Activated CD4-positive, CD25-positive, alpha-beta regulatory T cell treated with anti-CD3 and anti-CD28 coated beads, Interleukin-2, amount 50 U/mL, for 72 hours (primary cell): ENCODE measurements at regions not wholly inside any gene's neighbourhood (a gene's known extent, or its start where the extent isn't known, plus 50 kb on each side); places are given as distances from the start of the nearest gene placed in this dataset.

ENCODE experiments used
- DNase-seq: peaks from one replicate; pipeline ENCODE4 v3.0.0; 2021

DNA sequence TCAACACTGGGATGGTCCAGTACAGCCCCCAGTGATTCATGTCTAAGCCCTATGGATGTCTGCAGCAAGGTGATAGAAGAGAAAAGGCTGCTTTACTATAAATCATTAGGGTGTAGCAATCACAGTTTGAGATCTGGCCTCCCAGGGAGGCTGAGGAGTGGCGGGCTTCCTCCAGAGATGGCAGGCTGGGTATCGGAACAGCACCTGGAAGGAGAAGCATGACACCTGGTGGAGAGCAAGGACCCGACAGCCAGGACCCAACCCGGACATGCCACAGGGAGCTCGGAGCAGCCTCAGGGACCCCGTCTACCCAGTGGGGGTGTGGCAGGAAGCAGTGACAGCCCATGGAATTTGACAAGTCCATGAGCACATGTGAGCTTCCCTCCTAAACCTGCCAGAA, 114.8 kb upstream of the CD93 start:
- DNase-seq, result no peak

DNA sequence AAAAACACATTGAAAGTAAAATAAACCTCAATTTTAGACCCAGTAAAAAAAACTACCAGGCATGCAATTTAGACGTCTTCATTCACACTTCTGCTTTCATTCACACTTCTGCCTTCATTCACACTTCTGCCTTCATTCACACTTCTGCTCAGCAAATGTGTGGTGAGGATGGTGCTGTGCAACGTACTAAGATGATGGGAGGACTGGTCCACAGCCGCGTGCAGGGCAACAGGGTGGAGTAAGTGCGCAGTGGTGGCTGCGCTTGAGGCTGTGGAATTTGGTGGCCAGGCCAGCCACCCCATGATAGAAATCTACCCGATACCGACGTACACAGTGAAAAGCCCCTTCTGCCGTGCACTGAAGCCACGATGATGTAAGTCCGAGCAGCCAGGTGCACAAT, 114.3 kb upstream of the CD93 start:
- DNase-seq, result no peak

DNA sequence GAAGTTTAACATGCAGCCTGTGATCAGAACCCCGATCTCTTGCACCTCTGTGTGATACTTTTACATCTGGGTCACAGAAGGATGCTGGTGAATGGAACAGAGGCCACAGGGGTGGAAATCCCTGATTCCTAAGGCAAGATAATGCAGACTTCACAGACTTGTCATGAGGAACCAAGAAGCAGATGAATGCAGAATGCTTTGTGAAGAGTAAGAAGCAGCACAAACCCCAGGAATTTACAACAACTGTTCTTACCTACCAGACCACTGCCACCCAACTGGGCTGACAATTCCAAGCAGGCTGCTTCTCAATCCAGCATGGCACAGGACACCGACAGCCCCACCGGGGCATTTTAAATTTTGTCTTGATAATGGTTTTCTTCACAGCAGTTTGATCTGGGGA, 113.2 kb upstream of the CD93 start:
- DNase-seq, result no peak

DNA sequence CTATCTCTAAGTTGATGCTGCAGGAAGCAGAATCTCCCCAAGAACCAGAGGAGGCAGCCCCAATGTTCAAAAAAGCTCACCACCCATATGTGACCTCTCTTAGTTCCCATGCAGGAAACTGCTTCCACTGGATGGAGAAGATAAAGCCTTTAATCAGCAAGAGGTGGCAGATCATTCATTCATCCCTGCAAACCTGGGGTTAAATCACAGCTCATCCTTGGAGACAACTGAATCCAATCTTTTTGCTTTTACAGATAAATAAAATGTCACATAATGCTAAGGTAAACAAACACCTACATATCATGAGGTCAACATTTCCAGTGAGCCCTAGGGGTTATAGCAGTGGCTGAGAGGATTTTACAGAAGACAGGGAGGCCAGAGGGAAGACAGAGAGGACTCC, 112.7 kb upstream of the CD93 start:
- DNase-seq, result no peak

DNA sequence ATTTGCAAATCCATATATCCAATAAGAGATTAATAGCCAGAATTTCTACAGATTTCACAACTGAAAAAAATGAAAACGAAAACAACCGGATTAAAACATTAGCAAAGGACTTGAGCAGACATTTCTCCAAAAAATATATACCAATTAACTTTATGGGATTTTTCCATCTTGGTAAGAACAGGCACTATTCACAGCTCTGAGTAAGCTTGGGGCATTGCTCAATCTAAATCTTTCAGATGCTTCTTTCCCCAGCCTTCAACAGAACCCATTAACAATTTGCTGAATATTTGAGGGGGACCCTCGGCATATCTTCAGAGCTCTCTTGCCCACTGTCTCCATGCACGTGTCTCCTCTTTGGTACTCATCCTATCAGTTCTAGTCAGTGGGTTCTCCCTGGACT, 111.7 kb upstream of the CD93 start:
- no peak for DNase-seq

DNA sequence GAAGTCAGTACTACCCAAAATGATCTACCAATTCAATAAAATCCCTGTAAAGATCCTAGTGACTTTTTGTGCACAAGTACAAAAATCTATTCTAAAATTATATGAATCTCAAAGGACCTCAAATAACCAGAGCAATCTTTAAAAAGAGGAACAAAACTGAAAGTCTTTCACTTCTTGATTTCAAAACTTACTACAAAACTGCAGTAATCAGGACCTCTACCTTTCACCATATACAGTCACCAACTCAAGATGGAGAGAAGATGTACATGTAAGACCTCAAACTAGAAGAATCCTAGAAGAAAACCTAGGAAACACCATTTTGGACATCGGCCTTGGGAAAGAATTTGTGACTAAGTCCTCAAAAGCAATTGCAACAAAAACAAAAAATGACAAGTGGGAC, 109.5 kb upstream of the CD93 start:
- no peak for DNase-seq

DNA sequence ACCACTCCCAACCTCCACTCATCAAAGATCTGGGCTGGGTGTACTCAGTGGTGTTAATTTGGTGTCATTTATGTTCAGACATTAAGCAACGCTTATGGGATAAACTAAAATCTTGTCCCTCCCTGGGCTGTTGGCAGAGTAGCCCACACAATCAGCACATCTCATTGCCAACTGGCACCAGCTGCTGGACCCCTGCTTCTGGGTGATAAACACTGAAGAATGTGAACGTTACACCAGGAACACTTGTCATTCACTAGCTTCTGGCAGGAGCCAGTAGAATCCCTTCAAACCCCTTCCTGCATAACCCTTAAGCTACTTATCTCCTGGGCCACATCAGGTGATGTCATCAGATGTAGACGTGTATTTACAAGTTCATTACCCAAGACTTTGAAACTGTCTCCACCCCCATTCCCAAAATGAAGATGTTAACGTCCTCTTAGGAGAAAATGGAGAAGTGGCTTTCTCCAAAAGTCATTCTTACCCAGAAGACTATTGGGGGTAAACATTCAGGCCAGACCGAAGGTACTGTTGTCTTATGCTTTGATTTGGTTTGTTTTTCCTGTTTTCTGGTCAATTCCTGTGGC, 107.8 kb upstream of the CD93 start:
- DNase-seq, result no peak

DNA sequence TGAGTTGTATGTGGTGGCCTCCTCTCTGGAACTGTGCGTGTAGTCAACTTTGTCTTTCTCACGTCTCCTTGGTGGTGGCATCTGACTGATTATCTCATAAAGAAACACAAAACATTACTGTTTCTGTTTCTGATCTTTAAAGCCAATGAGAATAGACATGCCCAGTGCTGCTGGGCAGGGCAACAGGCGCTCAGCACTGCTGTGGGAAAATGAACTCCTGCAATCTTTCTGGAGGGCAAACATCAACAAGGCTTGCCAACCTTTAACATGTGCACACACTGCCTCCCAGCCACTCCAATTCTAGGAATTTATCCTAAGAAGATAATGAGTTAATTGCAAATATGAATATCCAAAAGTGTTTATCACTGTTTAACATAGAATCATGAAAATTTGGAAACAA, 106.3 kb upstream of the CD93 start:
- no peak for DNase-seq

DNA sequence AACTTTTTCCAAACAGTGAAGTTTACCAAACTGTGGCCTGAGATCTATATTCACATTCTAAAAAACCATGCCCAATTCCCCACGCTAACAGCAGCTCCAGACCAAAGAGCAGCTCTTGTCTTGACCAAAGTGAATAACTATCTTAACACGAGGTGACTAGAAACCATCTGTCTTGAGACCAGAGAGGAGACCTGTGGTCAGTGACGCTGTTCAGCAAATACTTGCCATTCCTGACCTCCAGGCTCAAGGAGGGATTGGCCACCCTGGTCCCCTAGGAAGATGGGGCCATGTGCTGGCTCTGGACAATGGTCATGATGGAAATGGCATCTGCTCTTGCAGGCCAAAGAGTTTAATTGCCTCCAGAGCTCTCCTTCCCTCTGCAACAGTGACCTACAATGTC, 104.4 kb upstream of the CD93 start:
- no peak for DNase-seq

DNA sequence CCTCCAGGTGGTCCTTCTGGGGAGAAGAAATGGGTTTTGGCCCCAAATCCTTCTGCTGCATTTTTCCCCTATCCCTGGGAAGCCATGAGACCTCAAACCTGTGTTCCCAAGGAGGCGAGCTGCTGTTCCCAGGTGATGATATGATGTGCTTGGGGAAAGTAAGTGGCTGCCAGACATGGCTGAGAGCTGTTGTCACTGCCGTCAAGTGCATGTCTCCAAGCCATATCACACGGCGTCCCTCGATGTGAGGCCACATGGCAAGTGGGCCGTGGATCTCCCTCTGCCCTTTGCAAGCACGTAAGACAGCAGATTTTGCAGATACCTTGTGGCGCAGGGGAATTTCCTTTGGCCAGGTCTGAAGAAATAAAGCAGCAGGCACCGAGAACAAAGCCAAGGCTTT, 103.7 kb upstream of the CD93 start:
- no peak for DNase-seq

DNA sequence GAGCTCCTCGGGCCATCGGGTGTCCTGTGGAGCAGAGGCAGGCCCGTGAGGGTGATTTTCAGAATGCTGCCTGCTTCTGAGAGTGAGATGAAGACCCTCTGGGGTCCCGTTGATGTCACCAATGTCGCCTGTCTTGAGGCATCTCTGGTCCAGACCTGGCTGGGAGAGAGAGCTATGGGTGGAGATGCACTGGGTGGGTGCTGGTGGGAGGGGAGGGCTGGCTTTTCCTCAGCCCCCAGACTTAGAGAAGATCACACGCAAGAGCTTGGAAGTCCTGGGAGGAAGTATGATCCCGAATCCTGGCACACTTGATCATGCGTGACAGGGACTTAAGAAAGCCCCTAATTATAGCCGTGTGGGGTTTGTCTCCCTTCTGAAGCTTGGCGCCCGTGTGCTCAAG, 103.2 kb upstream of the CD93 start:
- DNase-seq, result no peak

DNA sequence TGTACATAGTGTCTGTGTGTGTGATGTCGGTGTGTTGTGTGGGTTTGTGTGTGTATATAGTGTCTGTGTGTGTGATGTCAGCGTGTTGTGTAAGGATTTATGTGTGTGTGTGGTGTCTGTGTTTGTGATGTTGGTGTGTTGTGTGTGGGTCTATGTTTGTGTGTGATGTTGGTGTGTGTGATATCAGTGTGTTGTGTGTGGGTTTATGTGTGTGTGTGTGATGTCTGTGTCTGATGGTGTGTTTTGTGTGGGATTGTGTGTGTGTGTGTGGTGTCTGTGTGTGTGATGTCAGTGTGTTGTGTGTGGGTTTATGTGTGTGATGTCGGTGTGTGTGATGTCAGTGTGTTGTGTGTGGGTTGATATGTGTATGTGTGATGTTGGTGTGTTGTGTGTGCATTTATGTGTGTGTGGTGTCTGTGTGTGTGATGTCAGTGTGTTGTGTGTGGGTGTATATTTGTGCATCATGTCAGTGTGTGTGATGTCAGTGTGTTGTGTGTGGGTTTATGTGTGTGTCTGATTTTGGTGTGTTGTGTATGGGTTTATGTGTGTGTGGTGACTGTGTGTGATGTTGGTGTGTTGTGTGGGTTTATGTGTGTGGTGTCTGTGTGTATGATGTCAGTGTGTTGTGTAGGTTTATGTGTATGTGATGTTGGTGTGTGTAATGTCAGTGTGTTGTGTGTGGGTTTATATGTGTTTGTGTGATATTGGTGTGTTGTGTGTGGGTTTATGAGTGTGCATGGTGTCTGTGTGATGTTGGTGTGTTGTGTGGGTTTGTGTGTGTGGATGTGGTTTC, 102.4 kb upstream of the CD93 start:
- DNase-seq, result no peak

DNA sequence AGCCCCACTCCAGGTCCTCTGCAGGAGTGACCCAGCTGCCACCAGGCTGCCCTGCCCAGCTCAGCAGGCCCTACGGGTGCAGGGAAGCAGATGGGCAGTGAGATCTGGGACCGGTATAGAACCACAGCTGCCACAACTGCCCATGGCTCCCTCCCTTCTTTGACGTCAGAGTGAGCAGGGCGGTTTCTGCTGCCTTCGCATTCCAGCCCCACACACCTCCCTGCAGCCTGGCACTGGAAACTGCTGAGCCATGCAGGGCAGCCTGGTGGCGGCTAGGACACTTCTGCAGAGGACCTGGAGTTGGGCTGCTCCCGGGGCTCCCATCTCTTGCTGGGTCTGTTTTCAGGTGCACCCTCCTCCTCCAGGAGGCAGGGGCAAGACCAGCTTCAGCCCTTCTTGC, 101.6 kb upstream of the CD93 start:
- DNase-seq, result no peak

DNA sequence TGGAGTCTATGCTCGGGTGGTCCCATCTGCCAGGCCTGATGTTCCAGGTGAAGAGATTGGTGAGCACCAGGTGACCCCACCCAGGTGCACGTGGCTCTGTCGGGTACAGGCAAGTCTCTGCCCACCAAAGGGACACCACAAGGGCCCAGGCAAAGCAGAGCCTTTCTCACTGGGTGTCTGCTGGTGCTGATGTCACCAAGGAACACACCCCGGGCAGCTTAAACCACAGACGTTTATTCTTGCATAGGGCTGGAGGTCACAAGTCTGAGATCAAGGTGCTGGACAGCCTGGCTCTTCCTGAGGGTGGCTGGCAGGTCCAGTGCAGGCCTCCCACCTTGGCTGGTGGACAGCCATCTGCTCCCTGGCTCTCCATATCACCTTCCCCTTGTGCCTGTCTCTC, 100.7 kb upstream of the CD93 start:
- no peak for DNase-seq

DNA sequence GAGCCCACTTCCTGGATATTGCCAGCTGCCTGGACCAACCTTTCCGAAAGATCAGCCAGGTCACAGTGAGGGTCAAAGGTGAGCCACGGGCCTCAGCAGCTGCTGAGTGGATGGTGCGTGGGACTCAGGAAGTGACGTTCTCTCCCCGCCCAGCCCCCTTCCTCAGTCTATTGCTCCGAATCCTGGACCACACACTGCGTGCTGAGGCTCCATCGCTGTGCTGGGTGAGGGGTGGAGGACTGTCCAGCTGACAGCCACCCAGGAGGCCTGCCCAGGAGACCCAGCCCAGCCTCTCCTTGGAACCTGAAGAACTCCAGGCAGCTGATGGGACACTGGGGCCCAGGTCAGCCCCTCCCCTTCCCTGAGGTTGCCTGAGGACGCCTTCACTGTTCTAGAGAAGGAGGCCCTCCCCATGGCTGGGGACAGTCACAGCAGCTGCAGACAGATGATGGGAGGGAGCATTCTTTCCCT, 94.4 kb upstream of the CD93 start:
- DNase-seq, result no peak

DNA sequence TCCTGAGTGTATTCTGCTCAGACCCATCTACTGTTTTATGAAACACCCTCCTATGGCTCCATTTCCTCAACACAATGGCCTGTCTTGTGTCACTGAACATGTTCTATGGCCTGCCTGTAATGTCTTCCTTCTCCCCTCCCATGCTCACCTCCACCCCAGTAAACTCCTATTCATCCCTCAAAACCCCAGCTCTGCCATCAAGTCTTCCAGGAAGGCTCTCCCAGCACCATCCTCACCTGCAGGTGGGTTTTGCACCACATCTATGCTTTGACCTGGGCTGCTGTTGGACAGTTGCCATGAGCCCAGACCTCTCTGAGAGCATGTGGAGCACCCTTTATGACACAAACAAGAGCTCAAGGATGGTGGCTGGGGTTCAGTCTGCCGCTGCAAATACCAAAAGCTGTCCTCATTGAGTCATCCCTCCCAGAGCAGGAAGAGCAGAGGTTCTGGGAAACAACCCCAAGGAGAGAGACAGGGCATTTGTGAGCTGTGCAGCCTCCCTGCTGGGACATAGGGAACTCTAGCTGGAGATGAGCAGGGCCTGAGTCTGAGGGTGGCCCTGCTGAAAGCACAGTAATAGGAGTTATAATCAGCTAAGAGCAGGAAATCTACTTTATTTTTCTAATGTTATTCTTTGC, 93.8 kb upstream of the CD93 start:
- no peak for DNase-seq

DNA sequence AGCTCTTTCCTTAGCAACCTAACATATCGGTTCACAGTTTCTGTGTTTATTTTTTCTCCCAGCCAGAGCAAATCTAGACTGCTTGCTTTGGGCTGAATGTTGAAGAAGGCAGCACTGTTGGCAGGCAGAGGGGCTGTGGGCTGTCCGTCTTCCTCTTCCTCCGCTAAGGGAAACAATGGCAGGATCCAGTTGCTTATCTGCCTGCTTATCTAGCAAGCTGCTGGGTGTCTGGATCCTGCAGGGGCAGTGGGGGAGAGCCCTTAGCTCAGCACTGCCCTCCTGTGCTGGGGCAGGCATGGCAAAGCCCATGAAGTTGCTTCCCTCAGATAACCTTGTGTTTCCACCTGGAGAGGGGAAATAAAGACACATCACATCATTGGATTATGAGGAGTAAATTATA, 92.7 kb upstream of the CD93 start:
- no peak for DNase-seq

DNA sequence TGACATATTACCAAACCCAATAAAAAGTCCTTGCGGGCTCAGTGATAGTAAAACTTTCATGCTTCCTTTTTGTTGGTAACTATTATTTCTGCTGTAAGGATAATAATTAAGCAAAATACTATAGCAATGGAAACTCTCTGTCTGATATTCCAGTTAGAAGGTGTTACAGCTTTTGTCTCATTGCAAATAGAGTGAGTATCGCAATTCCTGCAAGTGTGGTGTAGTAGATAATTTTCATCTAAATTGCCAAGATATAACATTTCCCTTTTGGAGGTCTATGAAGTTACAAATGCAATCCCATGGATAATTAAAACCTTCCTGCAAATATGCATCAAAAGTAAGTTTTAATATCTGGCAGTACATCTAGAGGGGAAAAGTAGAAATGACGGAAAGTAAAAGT, 88.7 kb upstream of the CD93 start:
- DNase-seq, result no peak

DNA sequence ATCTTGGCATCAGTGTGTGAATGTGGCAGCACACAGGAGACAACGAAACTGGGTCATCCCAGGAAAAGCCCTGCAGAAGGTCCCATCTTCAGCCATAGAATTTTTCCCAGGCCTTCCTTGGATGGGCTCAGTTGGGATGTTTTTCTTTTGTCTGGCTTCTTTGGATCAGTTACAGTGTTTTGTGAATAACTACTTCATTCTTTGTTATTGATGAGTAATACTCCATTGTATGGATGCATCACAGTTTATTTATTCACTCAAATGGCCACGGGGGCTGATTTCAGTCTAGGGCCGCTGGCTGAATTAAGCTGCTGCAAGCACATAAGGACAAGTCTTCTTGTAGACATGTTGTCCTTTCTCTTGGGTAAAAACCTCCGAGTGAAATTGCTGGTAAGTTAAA, 81.3 kb upstream of the CD93 start:
- DNase-seq, result no peak

DNA sequence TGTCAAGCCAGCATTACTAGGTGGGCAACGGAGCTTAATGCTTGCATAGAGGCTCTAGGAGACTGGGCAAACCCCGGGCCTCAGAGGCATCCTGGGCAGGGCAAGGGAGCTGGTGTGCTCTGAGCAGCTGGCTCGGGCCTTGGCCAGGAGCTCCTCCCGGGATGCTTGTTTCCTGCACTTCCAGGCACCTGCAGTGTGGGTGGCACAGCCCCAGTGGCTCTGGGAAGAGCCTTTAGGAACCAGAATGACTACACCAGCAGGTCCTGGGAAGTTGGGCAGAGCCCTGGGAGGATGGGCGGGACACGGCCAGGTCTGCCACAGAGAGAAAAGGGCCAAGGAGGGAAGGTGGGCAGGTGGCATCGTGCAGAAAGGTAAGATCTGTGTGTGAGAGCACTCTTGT, 80.4 kb upstream of the CD93 start:
- no peak for DNase-seq

DNA sequence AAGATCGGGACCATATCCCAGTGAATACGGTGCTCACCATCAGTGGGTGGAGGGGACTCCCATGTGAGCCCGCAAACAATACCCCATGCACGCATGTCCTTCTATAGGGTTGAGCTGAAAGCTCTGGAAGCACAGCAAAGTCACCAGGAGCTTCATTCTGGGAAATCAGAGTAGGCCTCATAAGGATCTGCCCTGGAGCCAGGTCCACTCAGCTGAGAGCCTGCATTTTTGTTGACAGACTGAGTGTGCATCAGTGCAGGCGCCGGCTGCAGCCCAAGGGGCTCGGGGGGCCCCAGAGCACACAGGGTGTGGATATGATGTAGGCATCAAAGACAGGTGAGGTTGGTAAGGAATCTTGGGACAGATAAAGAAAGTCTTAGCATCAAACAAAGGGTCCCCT, 79.8 kb upstream of the CD93 start:
- no peak for DNase-seq

DNA sequence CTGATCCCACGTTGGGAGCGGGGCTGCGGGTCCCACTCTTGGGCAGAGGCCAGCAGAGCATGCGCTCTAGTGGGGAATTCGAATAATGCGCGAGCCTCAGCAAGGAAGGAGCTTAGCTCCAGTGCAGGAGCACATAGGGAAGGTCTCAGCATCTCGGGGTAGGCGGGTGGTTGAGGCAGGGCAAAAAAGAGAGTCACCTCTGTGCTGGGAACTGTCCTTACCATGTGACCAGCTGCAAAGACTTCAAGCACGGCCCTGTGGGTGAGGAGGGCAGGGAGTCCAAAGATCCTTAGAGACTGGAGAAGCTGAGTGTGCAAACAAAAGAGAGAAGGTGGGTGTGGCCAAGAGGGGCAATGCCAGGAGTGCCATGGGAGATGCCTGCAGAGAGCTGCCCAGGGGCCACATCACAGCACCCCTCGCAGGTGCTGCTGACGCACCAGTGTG, 79.2 kb upstream of the CD93 start:
- no peak for DNase-seq

DNA sequence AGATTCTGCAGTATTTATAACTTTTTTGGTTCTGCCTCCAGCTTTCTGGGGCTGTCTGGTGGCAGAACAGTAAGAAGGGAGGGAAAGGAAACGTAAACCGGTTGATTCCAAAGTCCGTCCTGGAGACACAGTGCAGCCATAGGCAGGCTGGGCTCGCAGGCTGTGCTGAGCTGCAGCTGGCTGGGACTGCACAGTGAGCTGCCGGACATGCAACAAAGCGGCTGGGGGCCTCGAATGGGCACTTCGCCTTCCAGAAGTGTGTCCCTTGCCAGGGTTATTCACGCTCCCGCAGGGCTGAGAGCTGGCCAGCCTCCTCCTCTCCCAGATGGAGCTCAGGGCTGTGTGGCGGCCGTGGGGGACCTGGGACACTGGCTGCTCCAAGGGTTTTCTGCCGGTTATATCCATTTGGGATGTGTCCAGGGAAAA, 78.1 kb upstream of the CD93 start:
- DNase-seq, result no peak

DNA sequence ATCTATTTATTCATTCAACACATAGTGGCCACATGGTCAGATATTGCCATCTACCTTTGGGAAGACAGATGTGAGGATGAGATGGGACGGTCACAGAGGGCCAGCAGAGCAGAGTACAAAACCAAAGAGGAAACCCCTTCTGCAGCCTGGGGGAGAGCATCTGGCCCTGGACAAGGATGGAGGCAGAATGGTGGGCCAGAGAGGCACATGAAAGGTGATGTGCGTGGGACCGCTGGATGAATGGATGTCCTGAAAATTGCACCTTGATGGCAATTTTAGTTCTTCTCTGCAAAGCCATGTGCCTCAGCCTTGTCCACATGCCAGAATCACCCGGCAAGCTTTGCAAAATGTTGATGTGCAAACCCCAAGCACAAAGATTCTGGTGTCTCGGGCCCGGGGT, 77.4 kb upstream of the CD93 start:
- DNase-seq, result no peak

DNA sequence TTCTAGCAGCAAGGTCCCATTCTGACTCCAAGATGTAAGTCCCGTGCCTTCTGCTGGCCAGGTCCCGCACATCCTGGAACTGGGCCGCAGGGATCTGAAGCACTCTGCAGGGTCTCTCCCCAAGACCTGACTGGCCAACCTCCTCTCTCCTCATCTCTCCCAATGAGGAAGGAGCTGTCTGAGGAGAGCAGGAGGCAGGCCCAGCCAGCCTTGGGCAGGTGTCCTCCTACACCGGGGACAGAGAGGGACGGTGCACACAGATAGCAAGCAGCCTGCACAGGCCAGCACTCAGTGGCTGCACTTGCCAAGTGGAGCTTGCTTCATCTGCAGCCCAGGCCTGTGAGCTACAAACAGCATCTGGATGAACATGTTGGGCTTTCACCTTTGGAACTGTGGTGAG, 76.8 kb upstream of the CD93 start:
- no peak for DNase-seq
